GM19035 (cell line): ENCODE measurements at regions not wholly inside any gene's neighbourhood (a gene's known extent, or its start where the extent isn't known, plus 50 kb on each side); places are given as distances from the start of the nearest gene placed in this dataset.

Source experiments
- ATAC-seq: cut with Tn5 transposase; IDR thresholded peaks from one replicate; pipeline ENCODE4 v1.9.1; 2021; ENCODE audit not compliant: unreplicated experiment

DNA sequence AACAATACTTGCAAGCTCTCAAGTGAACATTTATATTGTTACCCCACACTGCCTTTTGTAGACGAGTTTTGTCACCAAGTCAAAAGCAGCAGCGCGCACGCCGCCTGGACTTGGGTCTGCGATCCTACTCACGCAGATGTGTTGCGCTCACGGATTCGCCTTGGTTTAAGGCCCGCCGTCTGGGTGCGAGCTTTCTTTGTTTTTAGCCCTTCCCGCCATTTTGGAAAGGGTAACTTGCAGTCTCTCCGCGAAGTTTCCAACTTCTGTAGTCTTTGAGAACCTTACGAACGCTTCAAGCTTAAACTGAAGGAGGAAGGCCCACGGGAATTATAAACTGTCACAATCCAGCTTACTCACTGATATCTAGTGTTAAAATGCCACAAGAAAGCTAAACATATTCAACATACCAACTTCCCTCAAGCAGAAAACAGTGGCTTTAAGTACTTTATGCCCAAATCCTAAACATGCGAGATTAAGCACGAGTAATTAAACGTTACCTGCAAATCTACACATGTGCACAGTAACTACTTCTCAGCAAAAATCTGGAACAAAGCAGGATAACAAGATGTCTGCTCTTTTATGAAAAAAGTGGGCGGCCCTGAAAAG is 80.4 kb upstream of the BTN3A2 start:
- no peak for ATAC-seq

DNA sequence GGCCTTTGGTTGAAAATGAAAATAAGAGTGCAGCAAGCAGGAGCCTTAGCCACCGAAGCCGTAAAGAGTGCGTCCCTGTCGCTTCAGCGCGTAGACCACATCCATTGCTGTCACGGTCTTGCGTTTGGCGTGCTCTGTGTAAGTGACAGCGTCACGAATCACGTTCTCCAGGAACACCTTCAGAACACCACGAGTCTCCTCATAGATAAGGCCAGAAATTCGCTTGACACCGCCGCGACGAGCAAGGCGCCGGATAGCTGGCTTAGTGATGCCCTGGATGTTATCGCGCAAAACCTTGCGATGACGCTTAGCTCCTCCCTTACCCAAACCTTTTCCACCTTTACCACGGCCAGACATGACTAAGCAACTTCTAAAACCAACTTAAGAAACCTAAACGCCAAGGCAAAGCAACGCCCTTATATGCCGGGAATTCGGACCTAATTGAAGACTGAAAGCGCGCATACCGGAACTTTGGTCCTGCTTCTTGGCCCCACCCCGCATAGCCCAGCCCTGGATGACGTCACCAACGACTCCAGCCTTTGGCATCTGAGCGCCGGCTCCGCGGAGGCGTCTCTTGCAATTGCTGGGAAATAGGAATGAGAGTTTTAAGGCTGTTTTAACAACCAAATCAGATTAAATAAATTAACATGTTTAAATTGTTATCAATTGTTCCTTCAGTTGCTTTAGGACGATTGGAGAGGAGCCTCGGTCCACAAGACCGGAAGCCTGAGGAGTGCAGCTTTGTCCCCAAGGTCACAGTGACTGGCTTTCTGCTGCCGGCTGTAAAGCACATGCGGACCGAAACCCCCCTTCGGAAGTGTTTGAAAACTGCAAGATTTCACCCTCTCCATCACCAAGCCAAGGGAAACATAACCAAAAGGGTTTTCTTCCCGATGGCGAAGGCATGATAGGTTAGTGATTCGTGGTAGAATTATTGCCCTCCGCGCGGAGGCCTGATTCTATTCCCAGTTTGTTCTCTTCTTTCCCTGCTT is 79.6 kb upstream of the BTN3A2 start:
- peak; percentile 75 for ATAC-seq

DNA sequence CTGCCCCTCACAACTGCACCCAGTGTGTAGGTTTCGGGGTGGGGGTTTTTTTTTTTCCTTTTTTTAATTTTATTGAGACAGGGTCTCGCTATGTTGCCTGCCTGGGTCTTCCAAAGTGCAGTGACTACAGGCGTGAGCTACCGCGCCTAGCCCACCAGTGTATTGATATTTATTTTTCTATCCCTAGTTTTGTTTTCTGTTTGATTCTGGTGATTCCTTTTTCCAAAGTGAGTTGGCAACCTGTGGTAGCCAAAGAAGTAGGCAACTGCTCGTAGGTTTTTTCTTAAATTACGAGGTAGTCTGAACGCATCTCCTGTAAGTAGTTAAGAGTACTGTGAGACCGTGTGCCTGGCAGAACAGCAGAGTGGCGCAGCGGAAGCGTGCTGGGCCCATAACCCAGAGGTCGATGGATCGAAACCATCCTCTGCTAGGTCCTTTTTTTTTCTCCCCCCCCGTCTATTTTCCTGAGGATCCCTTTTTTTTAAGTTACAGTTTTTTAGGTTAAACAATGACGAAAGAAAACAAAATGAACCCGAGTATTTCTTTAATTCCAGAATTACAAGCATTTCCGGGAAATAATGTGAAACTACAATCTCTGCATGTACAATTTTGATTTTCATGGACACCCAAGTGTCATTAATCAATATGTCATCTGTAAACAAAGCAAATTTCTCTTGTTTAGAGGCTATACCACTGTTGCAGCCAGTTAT is 78.7 kb upstream of the BTN3A2 start:
- no peak for ATAC-seq

DNA sequence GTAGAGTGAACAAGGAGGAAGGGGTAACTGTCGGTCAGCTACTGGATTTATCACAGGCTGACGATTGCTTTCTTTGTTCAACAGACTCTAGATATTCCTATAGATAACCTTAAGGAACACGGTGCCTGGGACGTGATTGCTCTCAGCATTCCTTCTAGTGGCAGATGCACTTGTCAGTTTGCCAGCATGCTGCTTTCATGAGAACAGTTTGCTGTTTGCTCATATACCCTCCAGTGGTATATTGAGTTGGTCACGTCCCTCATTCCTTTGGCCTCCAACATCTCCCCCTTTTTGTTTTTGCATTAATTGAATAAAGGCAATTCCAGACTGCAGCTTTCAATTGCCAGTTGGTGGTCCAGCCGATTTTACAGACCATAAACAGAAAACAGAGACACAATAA is 76.8 kb upstream of the BTN3A2 start:
- no peak for ATAC-seq

DNA sequence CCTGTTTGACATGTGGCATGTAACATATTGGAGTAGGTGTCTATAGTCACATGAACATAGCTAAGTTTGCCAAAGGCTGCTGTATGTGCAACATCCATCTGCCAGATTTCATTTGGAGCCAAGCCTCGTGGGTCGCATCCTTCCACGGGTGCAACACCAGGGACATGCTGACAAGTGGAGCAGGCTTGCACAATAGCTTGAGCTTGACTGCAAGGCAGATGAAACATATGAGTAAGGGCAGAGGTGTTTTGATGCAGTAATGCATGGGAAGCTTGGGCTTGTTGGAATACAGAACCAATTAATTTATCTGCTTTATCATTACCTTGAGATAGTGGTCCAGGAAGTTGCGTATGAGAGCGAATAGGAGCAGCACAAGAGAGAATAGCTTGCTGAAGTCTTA is 74.1 kb upstream of the BTN3A2 start:
- ATAC-seq: no peak

DNA sequence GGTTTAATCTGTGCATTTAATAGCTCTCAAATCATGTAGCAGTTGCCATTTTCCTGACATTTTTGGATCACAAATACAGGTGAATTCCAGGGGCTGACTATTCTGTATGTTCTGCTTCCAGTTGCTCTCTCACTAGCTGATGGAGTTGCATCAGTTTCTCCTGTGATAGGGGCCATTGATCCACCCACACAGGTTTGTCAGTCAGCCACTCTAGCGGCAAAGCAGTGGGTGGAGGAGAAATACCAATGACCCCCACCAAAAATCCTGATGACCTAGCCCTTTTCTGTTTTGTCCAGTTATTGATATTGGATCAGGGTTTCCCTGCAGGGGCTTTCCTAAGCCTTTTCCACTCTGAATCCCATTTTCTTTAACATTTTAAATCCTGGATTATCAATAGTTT is 72.3 kb upstream of the BTN3A2 start:
- no peak for ATAC-seq

DNA sequence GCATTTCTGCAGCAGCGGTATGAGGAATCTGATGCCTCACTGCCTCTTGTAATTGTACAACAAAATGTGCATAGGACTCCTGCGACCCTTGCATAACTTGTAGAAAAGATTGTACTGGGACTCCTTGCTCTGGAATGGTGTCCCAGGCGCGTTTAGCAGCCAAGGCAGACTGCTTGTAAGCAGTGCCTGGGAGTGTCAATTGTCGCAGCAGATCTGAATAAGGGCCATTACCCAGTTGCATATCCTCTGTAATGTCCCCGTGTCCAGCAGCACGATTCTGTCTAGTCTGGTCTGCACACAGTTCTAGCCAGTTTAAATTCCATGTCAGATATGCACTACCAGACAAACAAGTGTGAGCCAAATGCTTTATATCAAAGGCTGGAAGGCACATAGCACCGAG is 70.7 kb upstream of the BTN3A2 start:
- ATAC-seq: no peak

DNA sequence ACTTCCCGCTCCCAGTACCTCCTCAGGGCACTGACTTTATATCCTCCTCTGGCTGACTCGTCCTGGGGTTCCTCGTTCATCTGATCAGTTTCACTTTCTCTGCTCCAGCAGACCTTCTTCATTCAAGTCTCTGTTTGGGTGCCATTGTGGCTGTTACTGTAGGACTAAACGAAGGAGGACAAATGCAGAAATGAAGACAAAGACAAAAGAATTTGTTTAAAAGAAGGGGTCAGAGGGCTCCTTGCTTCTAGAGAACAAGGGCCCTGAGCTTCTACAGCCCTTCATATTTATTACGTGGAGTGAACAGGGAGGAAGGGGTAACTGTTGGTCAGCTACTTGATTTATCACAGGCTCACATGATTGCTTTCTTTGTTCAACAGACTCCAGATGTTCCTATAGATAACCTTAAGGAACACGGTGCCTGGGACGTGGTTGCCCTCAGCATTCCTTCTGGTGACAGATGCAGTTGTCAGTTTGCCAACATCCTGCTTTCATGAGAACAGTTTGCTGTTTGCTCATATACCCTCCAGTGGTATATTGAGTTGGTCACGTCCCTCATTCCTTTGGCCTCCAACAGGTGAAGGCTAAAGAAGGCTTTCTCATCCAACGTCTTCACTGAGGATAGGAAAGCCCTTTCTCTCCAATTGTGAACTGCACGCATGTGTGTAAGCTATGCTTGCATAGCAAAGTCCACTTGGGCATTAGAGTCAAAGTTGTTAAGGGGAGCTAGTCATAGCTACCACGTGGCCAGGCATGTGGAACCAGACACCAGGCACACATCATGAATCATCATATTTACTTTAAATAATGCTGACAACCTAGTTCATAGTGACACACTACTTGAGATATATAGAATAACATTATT is 69.1 kb upstream of the BTN3A2 start:
- ATAC-seq: no peak

DNA sequence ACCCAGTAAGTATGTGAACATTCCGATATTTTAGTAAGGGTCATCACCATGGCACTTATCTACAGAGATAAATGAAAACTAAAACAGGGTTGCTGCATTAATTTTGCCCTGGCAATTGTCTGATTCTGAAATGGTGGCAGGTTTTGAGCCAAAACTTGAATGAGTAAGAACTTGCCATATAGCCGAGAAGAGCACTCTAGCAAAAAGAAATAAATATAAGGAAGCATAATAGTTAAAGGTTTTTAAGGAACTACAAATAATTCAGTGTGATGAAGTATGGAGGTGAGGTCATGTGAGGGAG is 68.5 kb upstream of the BTN3A2 start:
- no peak for ATAC-seq

DNA sequence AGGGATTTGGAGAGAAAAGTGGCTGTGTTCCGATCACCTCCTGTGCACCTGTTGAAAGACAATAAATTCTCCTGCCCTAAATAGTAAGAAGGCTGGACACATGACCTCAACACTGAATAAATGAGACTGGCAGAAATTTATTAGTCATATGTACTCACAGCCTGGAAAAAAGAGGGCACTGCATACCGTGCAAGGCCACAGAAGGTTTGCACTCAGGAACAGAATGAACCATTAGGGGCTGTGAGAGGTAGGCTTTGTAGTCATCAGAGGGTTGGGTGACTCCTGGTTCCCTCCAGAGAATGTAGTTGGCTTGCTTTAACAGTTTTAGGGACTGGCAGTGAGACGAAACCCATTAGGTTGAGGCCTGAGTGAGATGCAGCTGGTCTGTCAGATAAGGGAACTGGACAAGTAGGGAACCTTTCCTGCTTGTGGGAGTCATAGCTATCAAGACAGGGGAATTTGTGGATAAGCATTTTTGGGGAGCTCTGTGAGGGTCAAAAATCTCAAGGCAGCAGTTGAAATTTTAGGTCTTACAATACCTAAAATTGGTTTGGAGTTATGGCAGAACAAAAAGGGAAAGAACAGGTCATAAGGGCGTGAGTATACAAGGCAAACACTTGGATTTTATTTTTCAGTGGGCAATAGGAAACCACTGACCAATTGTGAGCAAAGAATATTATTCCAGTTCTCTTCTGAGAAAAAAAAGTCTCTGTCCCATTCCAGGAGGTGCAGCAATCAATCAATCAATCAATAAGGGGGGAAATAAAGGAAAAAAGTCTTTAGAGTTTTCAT is 67.9 kb upstream of the BTN3A2 start:
- no peak for ATAC-seq

DNA sequence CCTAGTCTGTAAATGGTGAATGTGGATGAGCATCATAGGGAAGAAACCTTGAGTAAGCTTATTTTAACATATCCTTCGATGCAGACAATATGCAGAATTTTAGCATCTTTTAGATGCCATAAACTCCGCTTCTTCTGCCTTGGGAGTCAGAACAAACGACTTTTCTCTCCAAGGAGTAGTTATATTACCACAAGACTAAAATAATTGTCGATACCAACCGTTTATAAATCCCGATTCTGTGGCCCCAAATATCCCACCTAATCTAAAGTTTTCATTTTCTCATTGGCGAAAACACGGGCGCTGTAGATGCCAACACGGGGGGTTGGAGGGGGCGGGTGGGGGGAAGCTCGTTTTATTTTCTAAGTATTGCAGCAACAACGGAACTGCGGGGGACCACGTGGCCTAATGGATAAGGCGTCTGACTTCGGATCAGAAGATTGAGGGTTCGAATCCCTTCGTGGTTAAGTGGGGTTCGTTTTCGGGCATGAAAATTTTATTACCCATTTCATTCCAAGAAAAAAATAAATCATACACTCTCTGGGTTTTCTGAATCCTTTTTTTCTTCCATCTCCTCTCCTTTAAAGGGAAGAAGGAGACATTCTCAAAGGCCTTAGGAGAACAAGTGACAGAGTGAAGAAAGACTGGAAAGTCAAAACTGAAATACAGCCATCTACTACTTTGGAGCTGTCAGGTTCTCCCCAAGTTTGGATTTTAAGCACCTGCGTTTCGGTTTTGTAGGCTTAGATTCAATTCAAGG is 65.5 kb upstream of the BTN3A2 start:
- ATAC-seq: no peak

DNA sequence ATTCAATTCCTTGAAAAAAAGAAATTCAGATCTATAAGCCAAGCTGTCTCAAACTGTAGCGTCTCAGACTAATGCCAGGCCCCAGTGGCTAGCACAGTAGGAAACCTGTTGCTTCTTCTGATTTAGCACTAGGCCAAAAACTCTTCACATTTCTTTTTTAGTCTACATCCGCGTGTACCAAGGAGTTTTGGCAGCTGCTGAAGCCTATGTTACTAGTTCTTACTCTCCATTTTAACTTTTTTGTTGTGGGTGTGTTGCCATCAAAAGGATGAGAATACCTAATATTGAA is 65.0 kb upstream of the BTN3A2 start:
- ATAC-seq: no peak

DNA sequence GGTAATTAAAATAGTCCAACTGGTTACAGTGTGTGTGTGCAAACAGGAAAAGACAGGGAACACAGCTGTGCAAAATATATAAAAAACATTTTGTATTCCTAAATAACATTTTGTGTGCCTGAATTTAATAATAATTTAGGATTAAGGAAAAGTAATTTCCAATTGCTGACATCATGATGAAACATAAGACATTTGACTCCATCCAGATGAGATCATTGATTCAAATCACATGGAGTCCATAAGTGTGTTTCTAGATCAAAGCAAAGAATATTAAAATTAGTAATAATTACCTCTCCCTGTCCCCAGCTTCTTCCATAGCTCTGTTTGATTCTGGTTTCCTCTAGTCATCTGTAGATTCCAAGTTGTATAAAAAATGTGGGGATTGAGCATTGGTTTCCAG is 64.6 kb upstream of the BTN3A2 start:
- ATAC-seq: no peak

DNA sequence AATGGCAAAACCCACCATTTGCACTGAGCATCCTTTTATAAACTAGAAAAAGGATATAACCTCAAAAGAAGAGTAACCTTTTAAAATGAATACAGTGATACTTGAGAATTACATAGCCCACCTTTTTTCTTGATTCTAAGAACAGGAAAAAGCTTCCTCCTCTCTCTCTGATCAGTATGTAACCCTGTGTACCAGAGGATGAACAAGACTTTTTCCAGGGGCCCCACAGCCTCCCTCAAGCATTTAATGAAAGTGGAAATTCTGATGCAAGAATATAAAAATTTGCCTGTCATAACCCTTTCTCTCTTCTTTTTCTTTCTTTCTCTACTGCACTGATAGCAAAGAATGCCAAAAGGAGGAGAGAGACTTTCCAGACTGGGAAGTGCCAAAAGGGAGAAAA is 64.2 kb upstream of the BTN3A2 start:
- no peak for ATAC-seq

DNA sequence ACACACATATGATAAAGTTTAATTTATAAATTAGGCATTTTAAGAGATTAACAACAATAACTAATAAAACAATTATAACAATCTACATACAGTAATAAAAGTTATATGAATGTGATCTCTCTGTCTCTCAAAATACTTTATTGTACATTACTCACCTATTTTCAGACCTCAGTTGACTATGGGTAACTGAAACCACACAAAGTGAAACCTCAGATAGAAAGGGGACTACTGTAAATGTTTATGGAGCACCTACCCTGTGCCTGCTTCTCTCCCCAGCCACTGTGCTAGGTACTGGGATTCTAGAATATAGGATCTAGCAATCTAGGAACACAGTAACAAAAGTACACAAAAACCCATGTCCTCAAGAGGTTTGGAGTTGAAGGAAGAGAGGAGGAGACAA is 63.4 kb upstream of the BTN3A2 start:
- ATAC-seq: no peak

DNA sequence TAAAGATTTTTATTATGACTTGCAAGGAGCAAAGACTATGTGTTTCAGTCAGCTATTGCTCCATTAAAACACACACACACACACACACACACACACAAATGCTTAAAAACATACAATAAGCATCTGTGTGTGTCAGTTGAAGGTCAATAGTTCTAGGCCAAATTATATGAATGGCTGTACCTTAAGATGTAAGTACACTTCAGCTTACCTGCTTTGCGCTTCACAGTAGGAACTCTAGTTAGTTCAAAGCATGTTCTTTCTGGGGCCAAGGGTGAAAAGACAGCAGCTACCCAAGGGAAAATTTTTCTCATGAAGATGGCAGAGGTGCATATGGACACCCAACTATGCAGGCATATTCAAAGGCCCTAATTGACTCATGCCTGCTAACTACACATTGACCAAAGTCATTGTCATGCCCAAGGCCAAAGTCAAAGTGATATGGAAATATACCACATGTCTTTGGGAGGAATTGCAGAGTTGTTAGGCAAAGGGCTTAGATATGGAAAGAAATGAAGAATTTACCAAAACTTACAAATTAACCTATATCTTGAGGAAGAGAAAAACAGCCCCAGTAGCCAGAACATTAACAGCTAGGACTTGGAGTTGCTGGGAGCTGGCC is 61.9 kb upstream of the BTN3A2 start:
- ATAC-seq: no peak

DNA sequence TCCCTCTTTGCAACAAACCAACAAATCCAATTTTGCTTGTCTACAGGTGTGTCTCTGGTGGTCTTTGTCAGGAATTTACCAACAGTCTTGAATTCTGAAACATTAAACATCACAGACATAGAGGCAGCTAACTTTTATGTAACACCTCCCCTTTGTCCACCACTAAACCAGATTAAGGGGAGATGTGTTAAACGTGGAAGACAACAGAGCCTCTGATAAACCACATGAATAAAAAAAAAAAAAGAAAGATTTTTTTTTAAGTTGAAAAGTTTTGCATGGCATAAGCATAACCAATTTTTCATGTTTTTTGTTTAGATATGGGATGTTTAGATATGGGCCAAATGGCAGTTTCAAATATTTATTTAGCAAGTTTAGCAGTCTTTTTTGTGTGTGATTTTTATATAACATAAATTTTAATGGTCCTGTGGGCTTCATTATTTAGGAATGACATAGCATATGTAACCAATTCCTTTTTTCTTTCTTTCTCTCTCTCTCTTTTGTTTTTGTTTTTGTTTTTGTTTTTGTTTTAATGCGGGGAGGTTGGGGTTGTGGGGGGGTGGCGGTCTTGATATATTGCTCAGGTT is 60.7 kb upstream of the BTN3A2 start:
- ATAC-seq: no peak

DNA sequence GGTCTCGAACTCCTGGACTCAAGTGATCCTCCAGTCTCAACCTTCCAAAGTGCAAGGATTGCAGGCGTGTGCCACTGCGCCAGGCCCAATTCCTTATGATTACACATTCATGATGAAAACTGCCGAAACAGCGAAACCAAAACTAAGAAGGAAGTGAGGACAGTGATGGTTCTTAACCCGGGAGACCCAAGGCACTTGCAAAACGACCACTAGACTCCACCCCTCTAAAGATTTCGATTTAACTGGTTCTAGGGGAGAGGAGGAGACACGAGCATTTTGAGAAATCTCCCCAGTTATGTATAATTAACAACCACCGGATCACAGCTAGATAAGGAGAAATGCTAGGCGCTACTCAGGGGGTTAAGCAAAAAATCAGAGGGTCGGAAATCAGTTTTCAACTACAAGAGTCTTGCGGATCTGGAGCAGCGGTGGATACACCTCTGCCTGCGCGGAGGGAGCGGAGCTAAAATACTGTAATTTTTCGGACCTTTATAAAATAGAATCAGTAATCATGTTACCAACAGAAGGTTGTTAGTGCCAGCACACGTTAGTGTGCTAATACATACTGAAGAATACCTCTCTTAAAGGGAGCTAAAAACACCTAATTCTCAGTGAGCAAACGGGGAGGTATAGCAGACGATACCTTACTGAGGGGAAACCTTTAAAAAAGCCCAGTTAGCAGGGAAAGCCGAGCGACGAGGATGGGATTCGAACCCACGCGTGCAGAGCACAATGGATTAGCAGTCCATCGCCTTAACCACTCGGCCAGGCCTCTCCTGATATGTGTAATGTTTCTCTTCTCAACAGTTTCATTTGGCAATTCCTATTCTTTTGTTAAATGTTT is 60.0 kb upstream of the BTN3A2 start:
- peak; percentile 56 for ATAC-seq
